8988T (cell line): ENCODE measurements at regions not wholly inside any gene's neighbourhood (a gene's known extent, or its start where the extent isn't known, plus 50 kb on each side); places are given as distances from the start of the nearest gene placed in this dataset.

ENCODE experiments used
- DNase-seq: peaks from one replicate; pipeline ENCODE4 v3.0.0; 2011

DNA sequence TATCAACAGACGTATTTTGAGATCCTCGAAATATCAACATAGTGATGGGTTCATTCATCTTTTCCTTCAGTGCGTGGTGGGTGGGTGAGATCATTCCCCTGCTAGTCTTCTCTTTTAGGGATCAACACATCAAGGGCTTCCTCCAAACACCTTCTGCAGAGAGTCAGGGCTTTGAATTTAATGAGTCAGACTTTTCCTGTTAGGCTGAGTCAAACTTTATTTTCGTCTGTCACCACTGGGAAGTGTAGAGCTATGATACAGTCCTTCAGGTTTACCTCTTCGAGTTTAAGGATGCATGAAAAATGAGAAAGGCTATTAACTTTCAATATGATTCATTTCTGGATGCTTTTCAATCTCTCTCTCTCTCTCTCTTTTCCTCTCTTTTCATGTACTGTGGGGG lies 189.1 kb downstream of the BMP2 start:
- no peak for DNase-seq

DNA sequence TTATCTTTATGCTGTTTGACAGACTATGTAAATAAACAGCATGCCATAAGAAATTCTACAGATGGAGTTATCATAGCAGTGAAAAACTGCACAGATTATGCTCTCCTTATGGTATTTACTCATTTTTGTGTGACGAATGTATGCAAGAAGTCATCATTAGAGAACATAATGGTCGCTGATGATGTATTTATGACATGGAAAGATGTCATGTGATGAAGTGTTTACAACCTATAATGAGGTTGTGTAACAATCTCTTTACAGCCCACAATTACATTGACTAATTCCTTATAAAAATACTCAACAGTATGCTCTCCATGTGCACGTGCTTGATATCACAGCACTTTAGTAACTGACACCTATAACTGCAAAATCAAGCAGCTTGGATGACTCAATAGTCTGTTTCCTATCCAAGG lies 192.4 kb downstream of the BMP2 start:
- DNase-seq = no peak

GRCh38 chr20:6966721-6967120 lies 199.2 kb downstream of the BMP2 start:
- DNase-seq = no peak

DNA sequence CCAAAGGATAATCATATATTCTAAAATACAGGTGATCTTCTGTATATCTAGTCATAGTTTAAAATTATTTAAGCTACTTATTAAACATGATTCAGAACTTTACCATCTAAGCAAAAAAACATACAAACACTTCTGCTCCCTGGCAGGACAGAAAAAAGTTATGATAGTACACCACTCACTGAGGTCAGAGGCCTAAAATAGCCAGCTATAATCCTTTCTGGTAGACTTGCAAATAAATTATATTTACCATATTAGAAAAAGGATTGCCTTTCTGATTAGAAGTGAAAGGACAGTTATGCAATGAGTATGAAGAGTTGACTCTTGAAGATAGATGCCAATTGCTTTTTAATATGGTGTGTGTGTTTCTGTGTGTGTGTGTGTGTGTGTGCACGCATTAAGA lies 207.4 kb downstream of the BMP2 start:
- no peak for DNase-seq

- DNase-seq = no peak
These were observed 207.8 kb downstream of the BMP2 start for GRCh38 chr20:6975311-6975710.

DNA sequence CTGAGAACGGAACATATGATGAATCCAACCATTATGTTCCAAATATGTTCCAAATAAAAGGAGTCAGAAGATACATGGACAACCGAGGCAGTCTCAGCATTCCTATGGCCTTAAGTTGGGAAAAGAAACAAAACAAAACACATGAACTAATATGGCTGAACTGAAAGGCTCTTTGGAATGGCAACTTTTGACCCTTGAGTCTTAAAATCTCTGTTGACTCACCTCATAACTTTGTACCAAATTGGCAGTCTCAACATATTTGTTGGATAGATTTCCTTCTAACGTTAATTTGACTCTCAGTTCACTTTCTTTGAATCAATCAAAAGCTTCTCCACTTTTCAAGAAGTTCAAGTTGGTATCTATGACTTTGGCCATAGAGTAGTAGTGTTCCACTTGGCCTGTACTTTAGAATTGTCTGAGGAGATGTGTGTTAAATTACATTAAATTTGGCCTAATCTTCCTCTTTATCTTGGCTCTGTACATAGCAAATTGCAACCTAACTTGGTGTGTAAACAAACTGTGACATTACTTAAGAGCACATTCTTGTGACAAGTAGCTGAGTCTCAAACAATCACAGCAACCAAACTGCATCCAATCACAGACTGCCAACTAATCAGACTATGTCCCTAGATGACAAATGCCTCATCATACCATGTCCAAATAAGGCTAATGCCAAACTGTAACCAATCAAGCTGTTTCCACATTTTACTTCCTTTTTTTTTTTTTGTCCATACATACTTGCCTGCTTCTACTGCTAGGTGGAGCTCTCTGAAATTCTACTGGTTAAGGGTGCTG lies 208.8 kb downstream of the BMP2 start:
- DNase-seq = no peak

GRCh38 chr20:6979621-6980020 lies 212.1 kb downstream of the BMP2 start:
- DNase-seq = no peak

DNA sequence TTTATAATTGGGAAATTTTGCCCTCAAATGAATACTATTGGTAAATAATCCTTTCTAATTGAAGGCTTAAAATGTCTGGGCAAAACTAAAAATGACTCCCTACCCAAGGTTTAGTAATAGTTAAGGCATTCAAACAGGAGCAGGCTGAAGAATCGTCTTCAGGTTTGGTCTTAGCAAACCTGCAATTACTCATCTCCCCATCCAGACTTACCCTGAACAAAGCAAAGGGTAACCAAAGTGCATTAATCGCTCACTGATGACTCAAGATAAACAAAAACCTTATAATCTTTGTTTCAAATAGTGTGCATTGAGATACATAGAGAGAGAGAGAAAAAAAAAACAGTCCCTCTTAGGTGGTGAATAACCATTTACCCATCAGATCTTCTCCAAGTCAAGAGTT lies 225.5 kb downstream of the BMP2 start:
- DNase-seq = no peak

GRCh38 chr20:6993511-6993910 lies 226.0 kb downstream of the BMP2 start:
- no peak for DNase-seq

DNA sequence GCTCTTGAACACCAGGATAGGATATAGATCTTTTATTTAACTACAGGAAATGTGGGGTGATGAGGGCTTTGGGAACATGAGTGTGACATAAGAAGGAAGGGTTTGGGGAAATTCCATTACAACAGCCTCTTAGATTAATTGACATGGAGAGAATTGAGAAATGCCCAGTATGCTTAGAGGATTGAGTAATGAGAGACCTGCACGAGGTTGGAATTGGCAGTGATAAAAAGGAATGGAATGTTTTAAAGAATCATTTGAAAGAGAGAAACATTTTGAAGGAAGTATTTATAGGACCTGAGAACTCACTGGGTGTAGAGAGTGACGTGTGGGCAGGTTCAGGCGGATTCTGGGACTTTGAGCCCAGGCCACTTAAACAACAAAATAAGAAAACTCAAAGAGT lies 227.0 kb downstream of the BMP2 start:
- DNase-seq = no peak

DNA sequence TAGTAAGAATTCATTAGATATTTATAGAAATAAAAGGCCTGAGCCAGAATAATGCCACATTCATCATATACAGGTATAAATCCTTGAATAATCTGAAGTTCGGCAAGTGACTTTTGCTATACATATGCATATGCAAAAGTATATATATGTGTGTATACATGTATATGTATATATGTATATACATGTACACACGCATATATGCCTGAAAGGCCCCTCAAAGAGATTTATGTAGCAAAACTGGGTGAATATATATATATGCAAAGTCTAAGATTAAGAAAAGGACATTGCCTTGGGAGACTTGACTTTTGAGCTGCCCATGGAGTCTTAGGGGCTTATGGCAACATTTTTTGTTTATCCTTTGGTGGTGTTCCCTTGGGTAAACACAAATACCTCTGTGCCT lies 231.4 kb downstream of the BMP2 start:
- DNase-seq = no peak

DNA sequence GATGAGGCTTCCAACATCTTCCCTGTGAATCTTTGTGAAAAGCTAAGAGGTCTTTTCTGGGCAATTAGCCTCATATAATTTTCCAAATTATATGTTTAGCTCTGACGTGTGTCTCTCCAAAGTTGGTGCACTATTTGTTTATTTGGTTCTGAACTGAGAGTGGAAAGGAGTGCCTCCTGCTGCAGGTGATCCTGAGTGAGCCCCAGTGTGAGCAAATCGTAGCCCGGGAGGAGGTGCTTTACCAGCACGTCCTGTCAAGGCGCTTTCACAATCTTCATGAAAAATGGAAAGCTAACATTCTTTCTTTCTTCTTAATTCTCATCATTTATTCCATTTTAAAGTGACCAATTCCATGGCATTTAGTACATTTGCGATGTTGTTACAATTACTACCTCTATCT lies 231.9 kb downstream of the BMP2 start:
- DNase-seq = no peak

DNA sequence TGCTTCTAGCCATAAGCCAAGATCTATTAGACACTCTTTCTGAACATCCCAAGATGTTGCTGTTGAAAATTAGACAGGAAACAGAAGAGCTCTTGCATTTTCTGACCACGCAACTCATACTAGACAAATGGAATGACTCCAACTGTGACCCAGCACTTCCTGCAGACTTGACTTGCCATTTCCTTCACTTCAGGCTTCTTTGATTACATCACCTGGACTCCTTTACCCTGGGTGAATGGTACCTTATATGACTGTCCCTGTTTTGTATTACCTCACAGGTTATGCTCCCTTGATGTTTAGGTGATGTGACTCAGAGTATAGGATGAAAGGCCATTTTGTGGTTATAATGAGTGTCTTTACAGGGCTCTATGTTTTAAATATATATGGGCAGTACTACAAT lies 236.1 kb downstream of the BMP2 start:
- no peak for DNase-seq

GRCh38 chr20:7004801-7005200 lies 237.3 kb downstream of the BMP2 start:
- DNase-seq = no peak

DNA sequence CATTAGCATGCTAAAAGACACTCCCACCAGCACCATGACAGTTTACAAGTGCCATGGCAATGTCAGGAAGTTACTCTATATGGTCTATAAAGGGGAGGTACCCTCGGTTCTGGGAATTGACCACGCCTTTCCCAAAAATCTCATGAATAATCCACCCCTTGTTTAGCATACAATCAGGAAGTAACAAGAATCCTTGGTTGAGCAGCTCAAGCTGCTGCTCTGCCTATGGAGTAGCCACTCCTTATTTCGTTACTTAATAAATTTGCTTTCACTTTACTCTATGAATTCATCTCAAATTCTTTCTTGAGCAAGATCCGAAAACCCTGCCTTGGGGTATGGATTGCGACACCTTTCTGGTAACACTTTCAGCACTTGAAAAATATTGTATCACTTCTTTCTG lies 243.0 kb downstream of the BMP2 start:
- no peak for DNase-seq

DNA sequence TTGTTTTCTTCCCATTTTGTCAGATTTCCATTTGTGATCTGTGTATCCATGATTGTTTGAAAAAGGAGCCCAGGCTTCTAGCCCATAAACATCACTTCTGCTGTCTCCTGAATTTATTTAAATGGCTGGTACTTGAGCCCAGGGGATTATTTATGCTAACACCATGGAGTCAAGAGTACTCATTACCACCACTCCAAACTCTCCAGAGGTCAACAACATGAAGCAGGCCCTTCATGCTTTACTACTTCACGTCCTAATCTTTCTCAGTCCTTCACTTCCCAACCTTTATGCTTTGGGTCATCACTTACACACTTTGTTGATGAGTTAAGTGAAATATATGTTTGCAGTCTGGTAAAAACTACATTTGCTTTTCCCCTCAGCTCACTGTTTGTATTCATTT lies 247.8 kb downstream of the BMP2 start:
- no peak for DNase-seq

GRCh38 chr20:7022597-7022996 lies 255.1 kb downstream of the BMP2 start:
- no peak for DNase-seq

DNA sequence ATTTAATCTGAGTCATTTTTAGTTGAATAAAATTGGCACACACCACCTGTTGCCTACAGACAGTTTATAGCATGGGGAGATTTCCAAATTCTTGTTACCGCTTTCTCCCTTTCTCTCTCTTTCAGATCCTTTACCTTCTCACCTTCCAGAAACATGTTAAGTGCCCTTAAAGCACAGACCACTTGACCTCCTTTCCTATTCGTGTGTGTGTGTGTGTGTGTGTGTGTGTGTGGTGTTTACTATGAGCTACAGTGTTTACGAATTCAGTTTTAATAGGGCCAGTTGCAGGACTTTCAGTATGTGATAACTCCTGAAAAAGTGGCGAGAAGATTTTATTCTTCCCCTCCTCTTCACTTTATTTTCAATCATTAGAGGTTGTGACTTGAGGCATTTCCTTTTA lies 258.1 kb downstream of the BMP2 start:
- DNase-seq = no peak

DNA sequence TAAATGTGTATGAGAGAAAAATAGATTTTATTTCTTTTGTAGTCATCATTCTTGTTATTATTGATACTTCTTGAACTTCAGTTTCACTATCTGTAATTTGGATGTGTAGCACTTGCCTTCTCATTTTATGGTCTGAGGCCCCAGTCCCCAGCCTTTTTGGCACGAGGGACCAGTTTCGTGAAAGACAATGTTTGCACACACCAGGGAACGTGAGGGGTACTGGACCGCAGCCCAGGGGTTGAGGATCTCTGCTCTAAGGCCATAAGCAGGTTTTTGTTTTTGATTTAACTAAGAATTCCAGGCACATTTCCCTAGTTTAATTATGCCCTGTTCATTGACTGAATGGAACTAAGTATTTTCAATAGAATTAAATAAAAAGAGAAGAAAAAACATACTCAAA lies 261.5 kb downstream of the BMP2 start:
- no peak for DNase-seq

GRCh38 chr20:7031222-7031621 lies 263.7 kb downstream of the BMP2 start:
- no peak for DNase-seq

DNA sequence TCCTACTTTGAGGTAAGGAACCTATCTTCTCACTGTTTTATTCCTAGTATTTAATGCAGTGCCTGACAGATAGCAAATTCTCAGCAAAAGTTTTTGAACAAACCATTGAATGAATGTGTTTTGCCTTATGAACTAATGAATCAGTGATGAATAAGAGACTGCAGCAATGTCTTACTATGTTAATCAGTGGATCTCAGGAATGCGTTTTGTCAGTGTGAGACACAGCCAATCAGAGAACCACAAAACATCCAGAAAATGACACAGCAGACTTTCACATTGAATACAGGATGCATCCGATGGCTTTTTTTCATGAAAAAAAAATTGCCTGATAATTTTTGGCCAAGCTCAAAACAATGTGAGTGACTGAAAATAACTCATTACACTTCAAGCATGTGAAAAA lies 270.5 kb downstream of the BMP2 start:
- DNase-seq = no peak

DNA sequence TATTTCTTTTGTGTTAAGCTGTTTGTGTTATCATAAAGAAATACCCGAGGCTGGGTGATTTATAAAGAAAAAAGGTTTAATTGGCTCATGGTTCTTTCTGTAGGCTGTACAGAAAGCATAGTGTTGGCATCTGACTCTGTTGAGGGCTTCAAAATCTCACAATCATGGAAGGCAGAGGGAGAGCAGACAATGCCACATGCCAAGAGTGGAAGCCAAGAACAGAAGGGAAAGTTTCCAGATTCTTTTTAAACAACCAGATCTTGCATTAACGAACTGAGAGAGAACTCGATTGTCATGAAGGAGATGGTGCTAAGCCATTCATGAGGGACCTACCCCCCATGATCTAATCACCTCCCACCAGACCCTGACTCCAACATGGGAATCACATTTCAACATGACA lies 290.1 kb downstream of the BMP2 start:
- DNase-seq = no peak

- DNase-seq = no peak
These were observed 311.3 kb downstream of the BMP2 start for GRCh38 chr20:7078804-7079203.

DNA sequence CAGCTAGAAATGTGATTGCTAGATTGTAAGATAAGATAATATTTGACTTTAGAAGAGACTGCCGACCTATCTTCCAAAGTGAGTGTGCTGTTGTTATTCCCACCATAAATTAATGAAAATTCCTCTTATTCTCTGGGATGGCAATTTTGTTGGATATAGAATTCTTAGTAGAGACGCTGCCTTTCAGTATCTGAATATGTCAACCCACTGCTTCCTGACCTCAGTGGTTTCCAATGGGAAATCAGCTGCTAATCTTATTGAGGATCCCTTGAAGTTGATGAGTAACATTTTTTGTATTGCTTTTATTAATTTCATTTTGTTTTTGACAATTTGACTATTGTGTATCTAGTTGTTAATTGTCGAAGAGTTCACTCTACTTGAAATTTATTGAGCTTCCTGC lies 313.0 kb downstream of the BMP2 start:
- no peak for DNase-seq

DNA sequence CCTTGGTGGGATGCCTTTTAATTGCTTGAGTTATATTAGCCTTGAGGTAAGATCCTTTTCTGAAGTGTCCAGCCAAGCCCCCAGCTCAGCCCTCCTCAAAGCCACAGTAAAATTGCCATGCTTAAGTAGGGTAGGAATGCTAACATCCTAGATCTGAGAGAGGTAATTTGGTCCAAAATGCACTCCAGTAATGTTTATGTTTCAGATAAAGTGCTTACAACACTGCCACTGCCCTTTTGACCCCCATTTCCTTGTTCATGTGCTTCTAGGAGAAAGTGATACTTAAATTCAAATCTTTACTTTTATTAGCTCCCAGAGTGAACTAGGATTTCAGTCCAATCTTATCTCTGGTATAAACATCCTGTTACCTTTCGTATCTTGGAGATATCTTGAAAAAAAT lies 318.0 kb downstream of the BMP2 start:
- DNase-seq = no peak

GRCh38 chr20:7087803-7088202 lies 320.3 kb downstream of the BMP2 start:
- DNase-seq = no peak
